DND-41 (cell line): ENCODE measurements at regions not wholly inside any gene's neighbourhood (a gene's known extent, or its start where the extent isn't known, plus 50 kb on each side); places are given as distances from the start of the nearest gene placed in this dataset.

Experiments
- ATAC-seq: fragments of 200-7000 bp; cut with Tn5 transposase; 3 replicates; pipeline ENCODE4 v1.9.1; 2021; ENCODE audit warnings: low read depth; ENCODE audit not compliant: insufficient read depth
- DNase-seq: peaks from one replicate; pipeline ENCODE4 v3.0.0-alpha.2; 2020
- H2AFZ ChIP-seq: 2 replicates; pipeline ENCODE4 v1.6.0; 2012; ENCODE audit warnings: low read depth, low read length
- H3K27ac ChIP-seq: 2 replicates; pipeline ENCODE4 v1.5.1; 2012; ENCODE audit warnings: low read length, inconsistent platforms
- H3K27me3 ChIP-seq: fragments of 200-600 bp; sonication (generic); 2 replicates; pipeline ENCODE4 v1.6.0; 2012; ENCODE audit warnings: low read length, mild to moderate bottlenecking, inconsistent platforms; ENCODE audit not compliant: insufficient read depth, poor library complexity
- H3K36me3 ChIP-seq: 2 replicates; pipeline ENCODE4 v1.5.1; 2012; ENCODE audit warnings: low read length, inconsistent platforms; ENCODE audit not compliant: insufficient read depth
- H3K4me1 ChIP-seq: 2 replicates; pipeline ENCODE4 v1.5.1; 2012; ENCODE audit warnings: mild to moderate bottlenecking, low read length; ENCODE audit not compliant: insufficient read depth
- H3K4me2 ChIP-seq: 2 replicates; pipeline ENCODE4 v1.6.0; 2012; ENCODE audit warnings: mild to moderate bottlenecking, moderate library complexity, low read length, inconsistent platforms; ENCODE audit not compliant: insufficient read depth
- H3K4me3 ChIP-seq, 2 experiments: fragments of 200-600 bp in 1 of 2; shearing (Covaris generic) in 1 of 2; 2 replicates each; pipeline ENCODE4 v1.5.1; 2012 to 2016; ENCODE audit warnings: inconsistent platforms in 2 of 2, low read length in 2 of 2, mild to moderate bottlenecking in 2 of 2, low read depth in 1 of 2, moderate library complexity in 1 of 2
- H3K79me2 ChIP-seq: 2 replicates; pipeline ENCODE4 v1.6.0; 2012; ENCODE audit warnings: low read length, inconsistent platforms; ENCODE audit not compliant: insufficient read depth
- H3K9ac ChIP-seq: 2 replicates; pipeline ENCODE4 v1.6.0; 2012; ENCODE audit warnings: low read depth, mild to moderate bottlenecking, inconsistent platforms, low read length, moderate library complexity
- H3K9me3 ChIP-seq: 2 replicates; pipeline ENCODE4 v1.5.1; 2012; ENCODE audit warnings: low read length, moderate library complexity, mild to moderate bottlenecking, inconsistent platforms; ENCODE audit not compliant: insufficient read depth, severe bottlenecking
- H4K20me1 ChIP-seq: 2 replicates; pipeline ENCODE4 v1.6.0; 2012; ENCODE audit warnings: low read length; ENCODE audit not compliant: insufficient read depth
- EZH2 ChIP-seq: IDR thresholded peaks from 3 replicates; pipeline ENCODE4 v1.6.1; 2012; ENCODE audit warnings: borderline replicate concordance, low read depth, mild to moderate bottlenecking, moderate library complexity, low read length, inconsistent platforms; ENCODE audit not compliant: severe bottlenecking
- TF ChIP-seq, protein P1 (sequence below): IDR thresholded peaks from 2 replicates; pipeline ENCODE4 v1.5.1; 2012; ENCODE audit warnings: borderline replicate concordance, low read length, moderate library complexity, mild to moderate bottlenecking; ENCODE audit not compliant: poor library complexity, severe bottlenecking; ENCODE audit errors: extremely low read depth

DNA sequence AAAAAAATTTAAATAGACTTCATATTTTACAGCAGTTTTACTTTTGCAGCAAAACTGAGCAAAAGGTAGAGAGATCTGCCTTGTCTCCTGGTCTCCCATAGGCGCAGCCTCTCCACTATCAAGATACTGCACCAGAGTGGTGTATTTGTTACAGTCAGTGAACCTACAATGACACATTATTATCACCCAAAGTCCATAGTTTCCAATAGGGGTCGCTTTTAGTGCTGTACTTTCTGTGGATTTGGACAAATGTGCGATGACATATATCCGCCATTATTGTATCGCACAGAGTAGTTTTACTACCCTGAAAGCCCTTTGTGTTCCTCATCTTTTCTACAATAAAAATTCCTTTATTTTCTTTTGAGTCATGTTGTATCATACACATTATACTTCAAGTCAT lies 153.2 kb upstream of the CCDC179 start:
- H3K4me2 ChIP-seq: no peak overlapping the region

DNA sequence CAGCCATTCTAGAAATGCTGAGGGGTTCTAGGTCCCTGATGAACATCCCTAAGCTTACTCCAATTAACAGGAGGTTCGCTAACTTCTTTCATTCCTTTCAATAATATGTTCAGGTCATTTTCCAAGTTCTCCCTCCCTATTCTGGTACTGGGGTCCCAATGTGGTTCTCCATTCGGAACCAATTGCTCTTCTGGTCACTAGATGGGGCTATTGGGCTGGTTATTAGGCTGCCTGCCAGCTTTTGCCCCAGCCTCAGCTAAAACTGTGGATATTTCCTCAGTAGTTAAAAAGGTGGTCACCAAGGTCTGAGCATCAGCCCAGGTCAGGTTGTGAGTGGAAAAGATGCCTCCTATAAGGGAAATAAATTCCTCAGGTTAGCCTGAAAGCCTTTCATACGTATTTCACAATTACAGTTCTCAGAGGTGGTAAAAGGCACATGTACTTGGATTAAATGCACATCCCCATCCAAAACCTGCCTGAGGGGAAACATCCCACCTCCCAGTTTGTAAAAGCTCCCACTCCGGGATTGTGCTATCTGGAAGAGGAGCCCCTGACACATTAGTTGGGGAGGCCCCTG lies 161.1 kb upstream of the CCDC179 start:
- DNase-seq (peak; percentile 24), ATAC-seq (peak; percentile 62; the same call in 1 of the 3 replicates)

More for the DNA sequence above, 153.2 kb upstream of the CCDC179 start:
- ATAC-seq (no peak), DNase-seq (no peak)
- no peaks in the 10 kb centered on the region for H3K9me3 ChIP-seq
- no peak overlapping the region for H3K4me3 ChIP-seq
- TF ChIP-seq EZH2: no peak
- TF ChIP-seq, protein P1, sequence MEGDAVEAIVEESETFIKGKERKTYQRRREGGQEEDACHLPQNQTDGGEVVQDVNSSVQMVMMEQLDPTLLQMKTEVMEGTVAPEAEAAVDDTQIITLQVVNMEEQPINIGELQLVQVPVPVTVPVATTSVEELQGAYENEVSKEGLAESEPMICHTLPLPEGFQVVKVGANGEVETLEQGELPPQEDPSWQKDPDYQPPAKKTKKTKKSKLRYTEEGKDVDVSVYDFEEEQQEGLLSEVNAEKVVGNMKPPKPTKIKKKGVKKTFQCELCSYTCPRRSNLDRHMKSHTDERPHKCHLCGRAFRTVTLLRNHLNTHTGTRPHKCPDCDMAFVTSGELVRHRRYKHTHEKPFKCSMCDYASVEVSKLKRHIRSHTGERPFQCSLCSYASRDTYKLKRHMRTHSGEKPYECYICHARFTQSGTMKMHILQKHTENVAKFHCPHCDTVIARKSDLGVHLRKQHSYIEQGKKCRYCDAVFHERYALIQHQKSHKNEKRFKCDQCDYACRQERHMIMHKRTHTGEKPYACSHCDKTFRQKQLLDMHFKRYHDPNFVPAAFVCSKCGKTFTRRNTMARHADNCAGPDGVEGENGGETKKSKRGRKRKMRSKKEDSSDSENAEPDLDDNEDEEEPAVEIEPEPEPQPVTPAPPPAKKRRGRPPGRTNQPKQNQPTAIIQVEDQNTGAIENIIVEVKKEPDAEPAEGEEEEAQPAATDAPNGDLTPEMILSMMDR: no peak
- no peak overlapping the region for H3K27ac ChIP-seq
- H3K79me2 ChIP-seq: no peaks in the 10 kb centered on the region
- H3K36me3 ChIP-seq: no peaks in the 10 kb centered on the region
- H2AFZ ChIP-seq: no peak overlapping the region
- H3K4me1 ChIP-seq: no peaks in the 10 kb centered on the region
- no peaks in the 10 kb centered on the region for H3K27me3 ChIP-seq
- no peak overlapping the region for H3K9ac ChIP-seq
- H4K20me1 ChIP-seq: no peaks in the 10 kb centered on the region

DNA sequence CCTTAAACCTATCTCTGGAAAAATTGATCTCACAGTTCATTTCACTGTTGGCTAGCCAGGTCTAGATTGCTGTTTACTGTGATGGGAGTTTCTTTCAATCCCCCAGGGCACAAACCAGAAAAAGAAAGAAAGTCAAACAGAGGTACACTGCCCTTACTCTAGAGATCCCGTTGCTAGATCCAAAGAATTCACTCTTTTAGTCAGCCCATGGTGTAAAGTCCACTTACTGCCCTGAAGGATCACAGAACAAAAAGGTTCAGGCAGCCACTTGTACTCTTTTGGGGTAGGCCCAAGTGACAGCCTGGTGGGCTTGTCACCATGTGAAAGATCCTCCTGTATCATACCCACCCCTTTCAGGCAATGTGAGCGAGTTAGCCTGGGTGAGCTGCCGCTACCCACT lies 162.6 kb upstream of the CCDC179 start:
- H3K9ac ChIP-seq: no peak overlapping the region
- H4K20me1 ChIP-seq: no peaks in the 10 kb centered on the region
- H3K79me2 ChIP-seq: no peaks in the 10 kb centered on the region
- H3K4me3 ChIP-seq: no peak overlapping the region
- no peak overlapping the region for H3K27ac ChIP-seq
- no peaks in the 10 kb centered on the region for H3K4me1 ChIP-seq
- TF ChIP-seq EZH2: no peak
- TF ChIP-seq, protein P1: no peak
- H3K4me2 ChIP-seq: no peak overlapping the region
- H2AFZ ChIP-seq: no peak overlapping the region
- no peaks in the 10 kb centered on the region for H3K9me3 ChIP-seq
- no peak for DNase-seq
- H3K36me3 ChIP-seq: no peaks in the 10 kb centered on the region
- no peaks in the 10 kb centered on the region for H3K27me3 ChIP-seq
- no peak for ATAC-seq

More for the DNA sequence above, 161.1 kb upstream of the CCDC179 start:
- Histone ChIP-seq H3K9ac (no peak overlapping the region), H3K9me3 (no peaks in the 10 kb centered on the region), H2AFZ (no peak overlapping the region), H3K4me3 (no peak overlapping the region), H3K36me3 (no peaks in the 10 kb centered on the region), H3K4me2 (no peak overlapping the region), H3K4me1 (no peaks in the 10 kb centered on the region), H4K20me1 (no peaks in the 10 kb centered on the region), H3K27me3 (no peaks in the 10 kb centered on the region), H3K79me2 (no peaks in the 10 kb centered on the region), H3K27ac (no peak overlapping the region)
- TF ChIP-seq EZH2: no peak
- TF ChIP-seq, protein P1: peak; percentile 77
